ENCODE measurements at regions not wholly inside any gene's neighbourhood (a gene's known extent, or its start where the extent isn't known, plus 50 kb on each side); places are given as distances from the start of the nearest gene placed in this dataset.

DNA sequence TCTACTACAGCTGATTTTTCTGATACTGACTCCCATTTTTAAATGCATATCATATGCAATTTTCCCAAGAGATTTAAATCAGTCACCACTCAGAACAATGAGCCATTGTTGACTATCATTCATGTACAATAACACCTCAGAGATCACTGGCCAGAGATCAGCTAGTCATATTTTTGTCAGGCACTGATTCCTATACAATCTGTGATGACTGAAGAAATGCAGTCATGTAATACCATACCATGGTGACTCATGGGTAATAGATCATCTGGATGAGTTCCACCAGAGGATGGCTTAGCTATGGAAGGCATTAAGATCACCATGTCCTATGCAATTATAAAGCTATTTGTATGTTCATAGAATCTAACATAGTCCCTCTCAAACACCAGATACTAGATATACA lies 285.7 kb upstream of the DCC start:
- no peak for DNase-seq (ENCODE audit: low spot score)
- intact Hi-C loops (cut with micrococcal nuclease), result no loop called here
- H3K4me3 Mint-ChIP-seq, result no peak overlapping the region
- H3K27ac Mint-ChIP-seq, result no peak overlapping the region
- no peaks in the 10 kb centered on the region for H3K36me3 Mint-ChIP-seq (ENCODE audit: low read depth)
- no peaks in the 10 kb centered on the region for H3K4me1 Mint-ChIP-seq (ENCODE audit: low read depth)
- peaks cover 7% of the 10 kb centered on the region for H3K9me3 Mint-ChIP-seq
- H3K27me3 Mint-ChIP-seq (ENCODE audit: insufficient read depth), result no peaks in the 10 kb centered on the region

DNA sequence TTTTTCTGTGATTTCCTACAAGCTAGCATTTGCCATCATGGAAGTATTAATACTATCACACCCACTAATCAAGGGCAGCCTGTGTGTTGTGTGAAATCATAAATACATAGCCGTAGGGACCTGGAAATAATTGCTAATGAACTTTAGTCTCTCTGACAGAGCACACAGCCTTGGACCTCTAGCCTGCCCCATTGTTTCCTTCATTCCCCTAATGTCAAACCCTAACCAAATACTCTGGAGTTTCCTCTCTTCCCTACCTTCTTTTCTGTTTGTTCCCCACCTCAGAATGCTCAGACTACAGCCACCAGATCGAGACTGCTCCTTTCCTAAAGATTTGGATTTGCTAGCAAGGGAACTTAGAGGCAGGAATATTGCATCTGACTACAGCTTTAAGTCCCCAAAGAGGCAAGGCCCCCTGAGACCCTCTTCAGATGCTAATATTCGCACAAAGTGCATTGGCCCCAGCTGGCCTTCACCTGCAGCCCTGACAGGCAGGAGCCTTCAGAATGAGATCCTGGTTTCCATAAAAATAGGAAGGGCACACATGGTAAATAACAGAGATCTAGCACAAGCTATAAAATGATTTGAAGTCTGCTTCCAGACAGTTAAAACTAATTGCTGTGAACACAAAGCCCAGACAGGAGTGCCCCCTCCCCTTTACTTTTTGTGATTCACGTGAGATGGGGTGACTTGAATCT lies 279.2 kb upstream of the DCC start:
- Mint-ChIP-seq H3K27me3 (ENCODE audit: insufficient read depth) (no peaks in the 10 kb centered on the region), H3K4me1 (ENCODE audit: low read depth) (no peaks in the 10 kb centered on the region), H3K4me3 (no peak overlapping the region), H3K27ac (no peak overlapping the region), H3K36me3 (ENCODE audit: low read depth) (no peaks in the 10 kb centered on the region), H3K9me3 (peaks cover 11% of the 10 kb centered on the region)
- intact Hi-C loops (cut with micrococcal nuclease), result no loop called here
- no peak for DNase-seq (ENCODE audit: low spot score)

DNA sequence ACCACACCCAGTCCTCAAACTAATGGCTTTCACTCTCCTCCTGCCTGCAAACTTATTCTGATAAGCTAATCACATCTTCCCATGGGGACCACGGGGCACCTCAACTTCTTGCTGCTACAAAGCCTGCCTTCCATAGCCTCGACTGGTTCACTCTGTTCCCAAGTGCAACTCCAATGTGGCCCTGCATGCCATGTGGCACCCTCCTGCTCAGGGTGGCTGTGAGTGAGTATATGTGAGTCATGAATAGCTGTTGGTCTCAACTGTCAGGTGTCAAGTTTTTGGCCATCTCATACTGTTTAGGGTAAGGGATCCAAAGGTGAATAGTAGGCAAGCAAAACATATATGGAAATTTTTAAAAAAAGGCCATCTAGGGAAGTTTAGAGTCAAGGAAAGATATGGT lies 276.1 kb upstream of the DCC start:
- intact Hi-C loops (cut with micrococcal nuclease), result no loop called here
- no peak overlapping the region for H3K27ac Mint-ChIP-seq
- no peak overlapping the region for H3K4me3 Mint-ChIP-seq

DNA sequence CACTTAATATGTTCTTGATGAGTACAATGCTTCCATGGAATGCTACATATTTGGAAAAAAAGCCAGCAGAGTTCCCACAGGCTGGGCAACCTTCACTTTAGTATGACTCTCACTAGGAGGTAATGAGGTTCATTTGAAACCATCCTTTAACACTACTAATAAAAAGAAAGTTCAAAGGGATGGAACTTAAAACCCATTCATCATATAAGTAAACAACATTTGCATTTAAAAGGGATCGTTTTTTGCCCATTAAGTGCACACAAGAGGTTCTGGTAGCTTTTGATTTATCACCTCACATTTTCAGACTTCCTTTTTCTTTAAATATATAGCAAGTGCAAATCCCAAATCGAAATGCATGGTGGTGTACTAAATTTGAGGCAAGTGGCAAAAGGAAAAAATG lies 270.8 kb upstream of the DCC start:
- DNase-seq (ENCODE audit: low spot score), result no peak
- Mint-ChIP-seq H3K27ac (no peak overlapping the region), H3K36me3 (ENCODE audit: low read depth) (no peaks in the 10 kb centered on the region), H3K4me1 (ENCODE audit: low read depth) (no peaks in the 10 kb centered on the region), H3K4me3 (no peak overlapping the region), H3K9me3 (peaks cover 20% of the 10 kb centered on the region), H3K27me3 (ENCODE audit: insufficient read depth) (no peaks in the 10 kb centered on the region)
- intact Hi-C loops (cut with micrococcal nuclease), result no loop called here

More for the DNA sequence above, 276.1 kb upstream of the DCC start:
- Mint-ChIP-seq H3K9me3 (peaks cover 22% of the 10 kb centered on the region), H3K27me3 (ENCODE audit: insufficient read depth) (no peaks in the 10 kb centered on the region), H3K36me3 (ENCODE audit: low read depth) (no peaks in the 10 kb centered on the region), H3K4me1 (ENCODE audit: low read depth) (no peaks in the 10 kb centered on the region)
- no peak for DNase-seq (ENCODE audit: low spot score)

DNA sequence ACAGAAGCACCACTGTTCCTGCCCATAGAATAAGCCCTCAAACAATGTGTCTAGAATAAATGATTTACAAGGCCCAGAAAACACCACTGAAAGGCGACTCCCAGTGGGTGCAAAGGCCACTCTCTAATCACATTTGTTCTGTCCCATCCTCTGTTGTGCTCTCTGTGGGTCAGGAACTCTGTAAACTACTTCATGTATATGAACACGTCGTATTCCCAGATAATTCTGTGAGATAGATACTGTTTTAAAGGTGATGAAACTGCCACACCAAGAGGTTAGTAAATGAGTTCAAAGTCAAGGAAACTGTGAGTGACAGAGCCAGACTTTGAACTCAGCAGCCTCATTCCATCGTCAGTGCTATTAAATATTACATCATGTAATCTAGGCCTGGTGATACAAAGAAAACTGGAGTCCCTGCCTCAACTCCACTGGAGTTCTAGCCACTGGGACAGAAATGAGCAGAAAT lies 269.7 kb upstream of the DCC start:
- DNase-seq (ENCODE audit: low spot score), result no peak
- Mint-ChIP-seq H3K4me3 (no peak overlapping the region), H3K36me3 (ENCODE audit: low read depth) (no peaks in the 10 kb centered on the region), H3K4me1 (ENCODE audit: low read depth) (no peaks in the 10 kb centered on the region), H3K27me3 (ENCODE audit: insufficient read depth) (no peaks in the 10 kb centered on the region), H3K9me3 (peaks cover 23% of the 10 kb centered on the region), H3K27ac (no peak overlapping the region)
- intact Hi-C loops (cut with micrococcal nuclease), result no loop called here

DNA sequence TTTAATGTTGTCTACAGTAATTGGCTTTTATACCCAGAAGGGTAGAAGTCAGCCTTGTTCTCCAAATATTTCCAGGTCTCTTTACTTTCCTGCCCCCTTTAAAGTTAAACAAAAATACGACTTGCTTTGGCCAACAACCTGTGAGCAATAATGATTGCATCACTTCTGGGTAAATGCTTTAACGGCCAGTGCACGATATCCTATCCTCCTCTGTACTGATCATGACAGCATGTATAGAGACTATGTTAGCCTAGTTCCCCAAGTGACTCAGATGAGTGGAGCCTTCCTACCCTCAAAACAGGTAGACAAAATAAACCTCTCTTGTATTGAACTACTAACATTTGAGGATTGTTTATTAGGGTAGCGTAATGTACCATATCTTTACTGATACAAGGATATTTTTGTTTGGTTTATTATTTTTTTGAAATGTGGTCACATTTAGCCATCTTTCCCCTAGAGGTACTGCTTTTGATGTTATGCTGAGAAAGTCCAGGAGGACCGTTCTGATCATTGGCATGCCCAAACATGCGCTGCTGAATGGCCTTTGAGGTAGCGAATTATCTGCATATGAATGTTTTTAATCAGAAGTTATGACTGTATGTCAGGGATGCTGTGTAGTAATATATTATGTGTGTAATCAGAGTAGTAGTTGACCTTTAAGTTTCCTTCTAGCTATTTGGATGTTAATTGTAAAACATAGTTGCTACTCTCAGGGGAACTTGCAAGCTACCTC lies 262.6 kb upstream of the DCC start:
- Mint-ChIP-seq H3K27me3 (ENCODE audit: insufficient read depth) (no peaks in the 10 kb centered on the region), H3K27ac (no peak overlapping the region), H3K9me3 (peaks cover 5% of the 10 kb centered on the region), H3K4me1 (ENCODE audit: low read depth) (no peaks in the 10 kb centered on the region), H3K36me3 (ENCODE audit: low read depth) (no peaks in the 10 kb centered on the region), H3K4me3 (no peak overlapping the region)
- no peak for DNase-seq (ENCODE audit: low spot score)
- intact Hi-C loops (cut with micrococcal nuclease), result no loop called here

DNA sequence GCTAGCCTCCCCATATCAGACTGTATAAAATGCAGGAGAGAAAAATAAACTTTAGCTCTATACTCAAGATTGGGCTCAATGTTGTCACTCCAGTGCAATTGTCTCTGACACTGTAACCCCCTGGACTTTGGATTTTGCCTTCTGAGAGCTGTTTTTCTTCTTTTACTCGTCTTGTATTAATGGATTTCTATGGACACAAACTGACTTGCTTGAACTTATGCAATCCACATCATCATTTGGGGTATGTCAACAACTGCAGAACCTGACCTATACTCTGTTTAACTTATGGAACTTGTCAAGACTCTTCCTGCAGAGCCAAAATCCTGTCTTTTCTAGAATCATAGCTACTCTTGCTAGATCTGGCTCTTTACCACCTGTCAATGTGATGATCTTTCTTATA lies 257.8 kb upstream of the DCC start:
- H3K27me3 Mint-ChIP-seq (ENCODE audit: insufficient read depth), result no peaks in the 10 kb centered on the region
- no peak overlapping the region for H3K4me3 Mint-ChIP-seq
- DNase-seq (ENCODE audit: low spot score), result no peak
- H3K27ac Mint-ChIP-seq, result no peak overlapping the region
- H3K4me1 Mint-ChIP-seq (ENCODE audit: low read depth), result no peaks in the 10 kb centered on the region
- H3K9me3 Mint-ChIP-seq, result no peaks in the 10 kb centered on the region
- H3K36me3 Mint-ChIP-seq (ENCODE audit: low read depth), result no peaks in the 10 kb centered on the region
- intact Hi-C loops (cut with micrococcal nuclease), result no loop called here

DNA sequence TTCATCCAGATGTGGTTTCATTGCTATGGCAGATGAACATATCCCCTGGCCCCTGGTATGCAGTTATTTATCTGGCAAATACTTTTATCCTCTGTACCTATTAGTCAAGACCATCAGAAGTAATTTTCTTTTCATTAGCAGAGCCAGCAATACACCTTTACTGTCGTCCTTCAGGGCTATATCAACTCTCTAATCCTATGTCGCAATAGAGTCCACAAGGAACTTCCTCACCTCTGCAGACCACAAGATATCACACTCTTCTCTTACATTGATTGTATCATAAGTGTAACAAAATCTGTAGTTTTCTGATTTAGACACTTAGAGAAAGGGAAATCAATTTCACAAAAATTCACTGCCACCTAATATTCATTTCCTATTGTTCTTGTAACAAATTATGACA lies 252.9 kb upstream of the DCC start:
- no peak overlapping the region for H3K27ac Mint-ChIP-seq
- no peaks in the 10 kb centered on the region for H3K27me3 Mint-ChIP-seq (ENCODE audit: insufficient read depth)
- intact Hi-C loops (cut with micrococcal nuclease), result no loop called here
- no peak for DNase-seq (ENCODE audit: low spot score)
- no peaks in the 10 kb centered on the region for H3K9me3 Mint-ChIP-seq
- no peaks in the 10 kb centered on the region for H3K36me3 Mint-ChIP-seq (ENCODE audit: low read depth)
- H3K4me3 Mint-ChIP-seq, result no peak overlapping the region
- no peaks in the 10 kb centered on the region for H3K4me1 Mint-ChIP-seq (ENCODE audit: low read depth)

DNA sequence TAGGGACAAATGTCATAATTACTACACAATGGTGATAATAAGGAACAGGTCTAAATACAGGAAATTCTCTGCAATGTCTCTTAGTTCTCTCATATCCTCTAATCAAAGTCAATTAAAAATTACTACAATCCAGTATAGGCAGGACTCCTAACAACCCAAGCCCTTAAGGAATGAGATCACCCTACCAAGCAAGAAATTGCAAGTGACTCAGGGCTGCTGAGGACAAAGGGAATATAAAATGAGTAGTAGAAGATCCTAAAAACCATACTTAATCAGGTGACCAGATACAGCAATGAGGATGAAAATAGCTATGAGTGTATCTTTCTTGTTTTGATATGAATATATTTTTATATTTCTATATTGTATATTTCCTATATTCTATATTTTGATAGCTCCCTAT lies 250.0 kb upstream of the DCC start:
- H3K9me3 Mint-ChIP-seq, result no peaks in the 10 kb centered on the region
- no peak for DNase-seq (ENCODE audit: low spot score)
- no peak overlapping the region for H3K4me3 Mint-ChIP-seq
- H3K27ac Mint-ChIP-seq, result no peak overlapping the region
- no peaks in the 10 kb centered on the region for H3K27me3 Mint-ChIP-seq (ENCODE audit: insufficient read depth)
- H3K36me3 Mint-ChIP-seq (ENCODE audit: low read depth), result no peaks in the 10 kb centered on the region
- no peaks in the 10 kb centered on the region for H3K4me1 Mint-ChIP-seq (ENCODE audit: low read depth)
- intact Hi-C loops (cut with micrococcal nuclease), result no loop called here

DNA sequence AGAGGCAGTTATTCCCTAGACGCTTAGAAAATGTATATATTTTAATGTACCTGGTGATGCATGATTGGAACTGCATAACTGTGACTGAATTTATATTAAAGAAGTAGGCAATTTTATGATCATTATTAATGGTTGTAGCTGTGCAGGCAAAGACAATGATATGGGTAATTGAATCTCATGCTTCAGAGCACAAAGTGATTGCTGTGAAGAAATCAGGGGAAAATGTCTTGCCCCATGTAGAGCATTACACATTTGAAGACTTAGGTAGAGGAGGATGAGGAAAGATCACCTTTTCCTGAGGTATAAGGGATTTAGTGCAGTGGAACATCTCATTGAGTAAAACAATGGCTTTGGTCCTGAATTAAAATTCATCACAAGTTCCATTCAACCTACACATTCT lies 246.8 kb upstream of the DCC start:
- Mint-ChIP-seq H3K27me3 (ENCODE audit: insufficient read depth) (no peaks in the 10 kb centered on the region), H3K4me3 (no peak overlapping the region)

DNA sequence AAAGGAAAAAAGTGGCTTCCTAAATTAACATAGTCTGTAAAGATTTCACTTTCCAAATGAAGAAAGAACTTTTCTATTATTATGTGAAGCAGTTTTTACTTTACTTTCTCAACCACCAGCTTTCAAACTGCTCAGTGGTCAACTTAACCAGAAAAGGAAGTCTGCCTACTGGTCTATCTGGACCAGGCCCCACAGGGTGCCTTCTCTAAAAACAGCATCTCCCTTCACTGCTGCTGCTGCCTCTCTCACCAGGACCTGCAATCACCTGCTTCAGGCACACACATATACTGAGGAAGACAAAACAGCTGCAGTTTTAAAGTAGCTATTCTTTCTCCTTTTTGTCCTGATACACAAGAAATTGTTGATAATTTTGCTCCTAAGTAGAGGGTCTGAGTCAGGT lies 221.3 kb upstream of the DCC start:
- no peaks in the 10 kb centered on the region for H3K9me3 Mint-ChIP-seq
- no peaks in the 10 kb centered on the region for H3K4me1 Mint-ChIP-seq (ENCODE audit: low read depth)
- intact Hi-C loops (cut with micrococcal nuclease), result no loop called here
- no peaks in the 10 kb centered on the region for H3K36me3 Mint-ChIP-seq (ENCODE audit: low read depth)
- no peaks in the 10 kb centered on the region for H3K27me3 Mint-ChIP-seq (ENCODE audit: insufficient read depth)
- no peak overlapping the region for H3K27ac Mint-ChIP-seq
- no peak overlapping the region for H3K4me3 Mint-ChIP-seq
- DNase-seq (ENCODE audit: low spot score), result no peak

More for the DNA sequence above, 246.8 kb upstream of the DCC start:
- no peak for DNase-seq (ENCODE audit: low spot score)
- Mint-ChIP-seq H3K4me1 (ENCODE audit: low read depth) (no peaks in the 10 kb centered on the region), H3K36me3 (ENCODE audit: low read depth) (no peaks in the 10 kb centered on the region), H3K27ac (no peak overlapping the region), H3K9me3 (no peaks in the 10 kb centered on the region)
- intact Hi-C loops (cut with micrococcal nuclease), result no loop called here

DNA sequence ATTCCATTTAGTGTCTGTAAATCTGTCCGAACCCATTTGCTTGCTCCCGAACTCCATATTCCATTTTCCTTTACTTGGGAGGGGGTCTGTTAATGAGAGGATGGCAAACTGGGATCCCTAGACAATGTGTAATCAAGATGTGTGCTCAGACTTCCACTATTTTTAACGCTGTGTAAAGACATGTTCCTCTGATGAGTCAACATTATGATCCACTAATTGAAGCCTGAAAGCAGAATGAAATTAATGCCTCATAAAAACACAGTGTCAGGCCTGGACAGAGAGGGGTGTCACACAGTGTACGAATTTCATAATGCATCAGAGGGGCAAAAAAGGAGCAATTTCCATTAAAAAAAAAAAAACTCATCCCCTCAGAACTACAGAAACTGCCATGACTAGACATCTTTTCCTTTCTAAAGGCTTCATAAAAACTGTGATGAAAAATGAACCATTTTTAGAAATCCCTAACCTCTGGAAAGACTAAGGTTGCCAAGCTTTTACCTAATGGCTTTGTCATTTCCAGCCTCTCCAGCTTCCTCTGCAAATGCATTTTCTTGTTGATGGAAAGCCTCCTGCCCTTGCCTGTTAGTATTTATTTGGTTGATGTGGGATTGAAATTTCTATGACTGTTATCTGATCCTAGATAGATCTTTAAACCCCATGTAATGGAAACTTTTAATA lies 209.2 kb upstream of the DCC start:
- intact Hi-C loops (cut with micrococcal nuclease), result no loop called here
- Mint-ChIP-seq H3K27me3 (ENCODE audit: insufficient read depth) (no peaks in the 10 kb centered on the region), H3K27ac (no peak overlapping the region), H3K9me3 (no peaks in the 10 kb centered on the region), H3K36me3 (ENCODE audit: low read depth) (no peaks in the 10 kb centered on the region), H3K4me1 (ENCODE audit: low read depth) (no peaks in the 10 kb centered on the region), H3K4me3 (no peak overlapping the region)
- DNase-seq (ENCODE audit: low spot score), result no peak

DNA sequence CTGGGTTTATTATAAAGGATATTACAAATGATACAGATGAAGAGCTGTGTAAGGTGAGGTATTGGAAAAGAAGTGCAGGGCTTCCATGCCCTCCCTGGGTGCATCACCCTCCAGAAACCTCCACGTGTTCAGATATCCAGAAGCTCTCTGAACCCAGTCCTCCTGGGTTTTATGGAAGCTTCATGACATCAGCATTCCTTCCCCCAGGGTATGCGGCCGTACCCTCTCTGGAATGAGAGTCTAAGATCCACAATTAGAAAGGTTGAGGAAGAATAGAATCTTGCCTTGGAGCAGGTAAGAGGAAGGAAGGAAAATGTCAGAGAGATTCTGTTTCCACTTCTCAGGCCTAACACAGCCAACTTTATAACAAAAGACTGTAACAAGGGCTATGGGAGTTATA lies 208.2 kb upstream of the DCC start:
- intact Hi-C loops (cut with micrococcal nuclease), result no loop called here
- H3K4me1 Mint-ChIP-seq (ENCODE audit: low read depth), result no peaks in the 10 kb centered on the region
- H3K27ac Mint-ChIP-seq, result no peak overlapping the region
- H3K4me3 Mint-ChIP-seq, result no peak overlapping the region
- no peak for DNase-seq (ENCODE audit: low spot score)
- H3K9me3 Mint-ChIP-seq, result peaks cover 5% of the 10 kb centered on the region
- no peaks in the 10 kb centered on the region for H3K27me3 Mint-ChIP-seq (ENCODE audit: insufficient read depth)
- no peaks in the 10 kb centered on the region for H3K36me3 Mint-ChIP-seq (ENCODE audit: low read depth)
